CD8-positive, alpha-beta memory T cell (primary cell): ENCODE measurements at regions not wholly inside any gene's neighbourhood (a gene's known extent, or its start where the extent isn't known, plus 50 kb on each side); places are given as distances from the start of the nearest gene placed in this dataset.

Experiments used
- CTCF ChIA-PET: fragments of 350-600 bp; sonication (Branson Sonifier 250); formaldehyde crosslinking; loops from one replicate; lab custom pipeline; 2021; ENCODE audit warnings: antibody characterized with exemption; lab: Charles Lee
- POLR2A ChIA-PET: fragments of 350-600 bp; sonication (Branson Sonifier 250); formaldehyde crosslinking; loops from one replicate; lab custom pipeline; 2021; ENCODE audit warnings: antibody characterized with exemption; lab: Charles Lee
- DNase-seq, 5 donors: peaks; one replicate each; pipeline versions ENCODE4 v3.0.0 to v3.0.0-alpha.2; 2020 to 2022; ENCODE audit warnings: mixed read lengths in 1 of 5
- H3K27ac ChIP-seq: one replicate; pipeline ENCODE4 v1.7.0; 2013; ENCODE audit warnings: low read depth, mild to moderate bottlenecking, low read length, moderate library complexity
- H3K27me3 ChIP-seq: 2 replicates; pipeline ENCODE4 v1.7.0; 2013; ENCODE audit warnings: low read length, mild to moderate bottlenecking; ENCODE audit not compliant: insufficient read depth, poor library complexity, severe bottlenecking
- H3K36me3 ChIP-seq: 2 replicates; pipeline ENCODE4 v1.7.0; 2013; ENCODE audit warnings: mild to moderate bottlenecking, low read length, moderate library complexity; ENCODE audit not compliant: insufficient read depth
- H3K4me1 ChIP-seq: 2 replicates; pipeline ENCODE4 v1.7.0; 2013; ENCODE audit warnings: mild to moderate bottlenecking, low read length, moderate library complexity; ENCODE audit not compliant: insufficient read depth
- H3K4me3 ChIP-seq: 2 replicates; pipeline ENCODE4 v1.7.0; 2013; ENCODE audit warnings: mild to moderate bottlenecking, low read length
- H3K9me3 ChIP-seq: 2 replicates; pipeline ENCODE4 v1.7.0; 2013; ENCODE audit warnings: mild to moderate bottlenecking, low read length
- H3K27ac Mint-ChIP-seq, 8 donors: one replicate each; pipeline ENCODE4 v1.8.0; 2020 to 2021; ENCODE audit warnings: mixed read lengths in 8 of 8, mild to moderate bottlenecking in 6 of 8, inconsistent platforms in 3 of 8, moderate library complexity in 3 of 8
- H3K27me3 Mint-ChIP-seq, 2 donors: one replicate each; pipeline ENCODE4 v1.8.0; 2020 to 2021; ENCODE audit warnings: mixed read lengths in 2 of 2, mild to moderate bottlenecking in 1 of 2, moderate library complexity in 1 of 2
- H3K36me3 Mint-ChIP-seq, 3 donors: one replicate each; pipeline ENCODE4 v1.8.0; 2020 to 2021; ENCODE audit warnings: mixed read lengths in 3 of 3, inconsistent platforms in 1 of 3, mild to moderate bottlenecking in 1 of 3
- H3K4me1 Mint-ChIP-seq, 3 donors: one replicate each; pipeline ENCODE4 v1.8.0; 2020 to 2021; ENCODE audit warnings: mixed read lengths in 3 of 3, inconsistent platforms in 1 of 3, mild to moderate bottlenecking in 1 of 3
- H3K4me3 Mint-ChIP-seq, 7 donors: one replicate each; pipeline ENCODE4 v1.8.0; 2020 to 2021; ENCODE audit warnings: mixed read lengths in 7 of 7, mild to moderate bottlenecking in 6 of 7, moderate library complexity in 4 of 7, inconsistent platforms in 2 of 7
- H3K9me3 Mint-ChIP-seq, 5 donors: one replicate each; pipeline ENCODE4 v1.8.0; 2020 to 2022; ENCODE audit warnings: mixed read lengths in 5 of 5, mild to moderate bottlenecking in 3 of 5, moderate library complexity in 2 of 5, inconsistent platforms in 1 of 5

DNA sequence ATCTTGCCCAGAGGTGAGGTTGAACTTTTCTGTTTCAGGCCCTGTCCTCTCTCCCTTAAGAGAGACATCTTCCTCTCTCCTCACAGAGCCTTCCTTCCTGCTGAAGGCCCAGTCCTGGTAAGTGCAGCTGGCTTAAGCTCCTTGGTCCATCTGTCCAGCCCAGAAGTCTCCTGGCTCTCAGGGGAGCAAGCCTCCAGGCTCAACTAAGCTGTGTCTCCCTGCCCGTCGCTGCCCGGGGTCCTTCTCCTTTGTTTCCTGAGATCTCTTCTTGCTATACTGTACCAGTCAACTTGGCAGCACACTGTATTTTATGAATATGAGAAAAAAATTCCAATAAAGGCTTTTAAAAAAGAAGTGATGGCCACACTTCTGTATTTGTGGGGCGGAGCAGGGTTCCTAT is 77.4 kb downstream of the KCNF1 start:
- POLR2A ChIA-PET = no interaction called here

DNA sequence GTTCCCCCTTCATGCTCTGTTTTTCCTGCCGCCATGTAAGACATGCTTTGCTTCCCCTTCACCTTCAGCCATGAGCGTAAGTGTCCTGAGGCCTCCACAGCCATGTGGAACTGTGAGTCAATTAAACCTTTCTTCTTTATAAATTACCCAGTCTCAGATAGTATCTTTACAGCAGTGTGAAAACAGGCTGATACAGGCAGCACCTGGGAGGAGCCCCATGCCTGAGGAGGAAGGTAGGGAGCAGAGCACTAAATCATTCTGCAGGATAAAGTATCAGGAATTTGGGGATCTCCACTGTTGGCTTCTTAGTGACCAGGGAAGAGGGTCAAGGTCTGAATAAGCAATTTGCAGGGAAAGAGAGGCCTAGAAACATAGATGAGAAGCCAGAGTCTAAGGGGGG is 78.0 kb downstream of the KCNF1 start:
- H3K27me3 ChIP-seq = no peaks in the 10 kb centered on the region
- no peaks in the 10 kb centered on the region for H3K4me1 Mint-ChIP-seq
- H3K36me3 Mint-ChIP-seq = no peaks in the 10 kb centered on the region
- no peak overlapping the region for H3K27ac ChIP-seq
- POLR2A ChIA-PET = no interaction called here
- no peaks in the 10 kb centered on the region for H3K9me3 ChIP-seq
- H3K9me3 Mint-ChIP-seq = no peaks in the 10 kb centered on the region
- H3K4me3 Mint-ChIP-seq = no peak overlapping the region
- DNase-seq = no peak
- H3K4me3 ChIP-seq = no peak overlapping the region
- CTCF ChIA-PET = no interaction called here
- no peaks in the 10 kb centered on the region for H3K36me3 ChIP-seq
- H3K27ac Mint-ChIP-seq = no peak overlapping the region
- no peaks in the 10 kb centered on the region for H3K4me1 ChIP-seq
- H3K27me3 Mint-ChIP-seq = peaks cover 2 to 9% of the 10 kb centered on the region in 2 donors

More for the DNA sequence above, 77.4 kb downstream of the KCNF1 start:
- H3K4me3 ChIP-seq = no peak overlapping the region
- H3K36me3 ChIP-seq = no peaks in the 10 kb centered on the region
- no peaks in the 10 kb centered on the region for H3K4me1 Mint-ChIP-seq
- no peaks in the 10 kb centered on the region for H3K27me3 ChIP-seq
- no peaks in the 10 kb centered on the region for H3K4me1 ChIP-seq
- no peak overlapping the region for H3K27ac ChIP-seq
- DNase-seq = no peak
- no peaks in the 10 kb centered on the region for H3K9me3 Mint-ChIP-seq
- CTCF ChIA-PET = no interaction called here
- H3K9me3 ChIP-seq = no peaks in the 10 kb centered on the region
- H3K36me3 Mint-ChIP-seq = no peaks in the 10 kb centered on the region
- H3K4me3 Mint-ChIP-seq = no peak overlapping the region
- H3K27ac Mint-ChIP-seq = peak overlapping the region in 2 of 8 donors; percentile 7 to 10
- peaks cover 2 to 9% of the 10 kb centered on the region in 2 donors for H3K27me3 Mint-ChIP-seq

DNA sequence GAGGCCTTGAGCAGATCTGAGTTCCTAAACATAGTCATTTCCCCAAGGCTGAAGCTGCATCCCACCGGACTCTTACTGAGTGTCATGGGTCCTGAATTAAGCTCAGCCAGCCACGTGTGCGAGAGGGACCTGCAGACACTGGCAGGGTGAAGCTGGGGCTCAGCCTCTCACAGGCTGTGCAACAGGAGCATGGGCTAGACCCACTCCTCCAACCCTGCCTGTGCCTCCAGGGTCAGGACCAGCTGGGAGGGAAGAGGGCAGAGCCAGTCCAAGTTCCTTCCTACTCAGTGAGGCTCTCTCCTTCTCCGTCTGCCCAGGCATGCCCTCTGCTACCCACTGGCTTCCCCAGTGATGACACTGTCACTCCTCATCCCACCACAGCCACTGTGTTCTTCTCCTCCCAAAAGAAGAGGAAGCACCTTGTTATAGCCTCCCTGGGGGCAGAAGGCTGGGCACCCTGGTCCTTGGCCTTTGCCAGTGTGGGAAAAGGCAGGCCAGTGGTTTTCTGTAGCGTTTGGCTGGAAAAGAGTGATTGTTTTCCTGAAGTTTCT is 78.9 kb downstream of the KCNF1 start:
- no peak for DNase-seq
- Histone ChIP-seq H3K9me3 (no peaks in the 10 kb centered on the region), H3K27ac (no peak overlapping the region), H3K27me3 (no peaks in the 10 kb centered on the region), H3K4me3 (no peak overlapping the region), H3K36me3 (no peaks in the 10 kb centered on the region), H3K4me1 (no peaks in the 10 kb centered on the region)
- Mint-ChIP-seq H3K36me3 (no peaks in the 10 kb centered on the region), H3K9me3 (no peaks in the 10 kb centered on the region), H3K4me3 (no peak overlapping the region), H3K27ac (no peak overlapping the region), H3K4me1 (no peaks in the 10 kb centered on the region), H3K27me3 (peaks cover 3 to 9% of the 10 kb centered on the region in 2 donors)
- CTCF ChIA-PET = no interaction called here
- POLR2A ChIA-PET = no interaction called here

DNA sequence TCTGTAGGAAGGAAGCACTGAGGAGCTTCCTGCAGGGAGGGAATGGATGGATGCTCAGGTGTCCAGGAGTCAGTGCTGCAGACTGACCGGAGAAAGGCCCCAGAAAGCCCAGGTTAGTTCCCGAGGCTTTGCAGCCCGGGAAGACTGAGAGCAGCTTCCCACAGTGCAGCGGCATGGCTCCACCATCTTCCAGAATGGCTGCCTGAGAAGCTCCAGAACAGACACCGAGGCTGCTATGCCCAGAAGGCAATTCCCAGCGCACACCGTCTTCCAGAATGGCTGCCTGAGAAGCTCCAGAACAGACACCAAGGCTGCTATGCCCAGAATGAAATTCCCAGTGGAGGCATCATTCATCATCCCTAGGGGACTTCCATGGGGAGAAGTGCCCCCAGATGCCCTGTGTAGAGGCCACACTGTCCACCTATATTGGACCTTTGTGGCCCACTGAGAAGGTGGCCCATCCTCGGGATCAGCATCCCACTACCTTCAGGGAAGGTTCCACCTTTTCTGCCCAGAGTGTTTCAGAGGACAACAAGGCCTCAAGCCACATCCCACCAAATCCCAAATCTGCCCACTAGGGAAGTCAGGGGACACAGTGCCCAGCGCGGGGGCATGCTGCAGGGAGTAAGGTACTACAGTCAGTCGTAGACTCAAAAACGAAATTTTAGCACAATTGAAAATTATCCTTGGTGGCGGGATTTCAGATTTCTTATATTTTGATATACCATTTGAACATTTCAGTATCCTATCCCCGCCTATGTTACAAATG is 80.5 kb downstream of the KCNF1 start:
- no peak overlapping the region for H3K4me3 Mint-ChIP-seq
- Histone ChIP-seq H3K4me3 (no peak overlapping the region), H3K9me3 (no peaks in the 10 kb centered on the region), H3K27ac (no peak overlapping the region), H3K27me3 (no peaks in the 10 kb centered on the region), H3K36me3 (no peaks in the 10 kb centered on the region), H3K4me1 (no peaks in the 10 kb centered on the region)
- ChIA-PET POLR2A (no interaction called here), CTCF (no interaction called here)
- no peak for DNase-seq
- no peak overlapping the region for H3K27ac Mint-ChIP-seq
- peaks cover 5 to 6% of the 10 kb centered on the region in 2 donors for H3K27me3 Mint-ChIP-seq
- H3K9me3 Mint-ChIP-seq = peaks cover 0 to 3% (median 0%) of the 10 kb centered on the region in 5 donors
- no peaks in the 10 kb centered on the region for H3K36me3 Mint-ChIP-seq
- no peaks in the 10 kb centered on the region for H3K4me1 Mint-ChIP-seq

DNA sequence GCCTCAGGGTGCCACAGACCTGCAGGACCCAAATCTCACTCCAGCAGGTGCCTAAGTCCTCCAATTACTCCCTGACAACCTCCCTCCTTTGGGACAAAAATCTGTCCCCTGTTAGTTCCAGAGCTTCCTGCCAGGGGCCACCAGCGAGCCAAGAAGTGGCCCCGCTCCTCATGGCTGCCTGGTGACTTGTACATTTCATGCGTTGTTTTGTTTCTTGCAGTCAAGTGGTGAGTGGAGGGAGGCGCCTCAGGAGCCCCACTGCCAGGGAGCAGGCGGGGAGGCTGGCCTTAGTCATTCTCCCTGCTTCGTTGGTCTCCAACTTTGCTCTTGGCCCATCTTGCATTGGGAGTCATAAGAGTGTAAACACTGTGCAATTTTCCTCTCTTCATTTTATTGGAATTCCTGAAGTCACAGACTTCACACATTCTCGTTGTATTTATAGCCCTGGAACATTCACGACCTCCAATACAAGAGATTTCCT is 81.3 kb downstream of the KCNF1 start:
- Histone ChIP-seq H3K27me3 (no peaks in the 10 kb centered on the region), H3K9me3 (no peaks in the 10 kb centered on the region), H3K4me3 (no peak overlapping the region), H3K4me1 (no peaks in the 10 kb centered on the region), H3K27ac (no peak overlapping the region), H3K36me3 (no peaks in the 10 kb centered on the region)
- H3K4me1 Mint-ChIP-seq = no peaks in the 10 kb centered on the region
- peaks cover 5 to 6% of the 10 kb centered on the region in 2 donors for H3K27me3 Mint-ChIP-seq
- no peak for DNase-seq
- H3K4me3 Mint-ChIP-seq = no peak overlapping the region
- POLR2A ChIA-PET = no interaction called here
- H3K36me3 Mint-ChIP-seq = no peaks in the 10 kb centered on the region
- no peak overlapping the region for H3K27ac Mint-ChIP-seq
- CTCF ChIA-PET = no interaction called here
- H3K9me3 Mint-ChIP-seq = peaks cover 0 to 3% (median 0%) of the 10 kb centered on the region in 5 donors

DNA sequence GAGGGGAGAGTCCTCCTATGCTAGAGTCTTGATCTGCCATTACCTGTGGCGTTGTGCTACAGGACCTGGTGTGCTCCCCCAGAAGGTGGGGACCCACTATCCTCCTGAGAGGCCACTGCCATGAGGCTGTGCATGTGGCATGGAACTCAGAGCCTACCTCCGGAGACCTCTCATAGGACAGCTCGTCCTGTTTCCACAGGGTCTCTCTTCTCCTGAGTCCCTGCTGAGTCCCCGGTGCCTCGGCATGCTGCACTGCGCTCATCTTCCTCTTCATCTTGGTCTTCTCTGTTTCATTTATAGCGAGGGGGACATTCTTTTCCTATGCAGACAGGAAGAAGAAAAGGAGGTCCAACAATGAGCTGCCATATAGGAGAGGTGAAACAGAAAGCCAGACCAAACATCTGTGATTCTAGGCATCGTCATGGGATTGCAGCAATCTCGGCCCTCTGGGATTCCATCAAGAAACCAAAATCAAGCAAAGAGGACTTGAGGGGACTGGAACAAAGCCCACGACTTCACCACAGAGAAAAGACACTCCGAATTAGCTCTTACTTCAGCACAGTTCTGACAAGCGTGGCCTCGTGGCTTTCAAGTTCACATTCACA is 83.7 kb downstream of the KCNF1 start:
- H3K27me3 ChIP-seq = no peaks in the 10 kb centered on the region
- H3K4me3 ChIP-seq = no peak overlapping the region
- no peak for DNase-seq
- no peak overlapping the region for H3K27ac ChIP-seq
- Mint-ChIP-seq H3K27me3 (peaks cover 5 to 6% of the 10 kb centered on the region in 2 donors), H3K36me3 (no peaks in the 10 kb centered on the region), H3K9me3 (peaks cover 0 to 3% (median 0%) of the 10 kb centered on the region in 5 donors), H3K4me3 (no peak overlapping the region), H3K27ac (peak overlapping the region in 2 of 8 donors; percentile 50 to 54), H3K4me1 (no peaks in the 10 kb centered on the region)
- no peaks in the 10 kb centered on the region for H3K9me3 ChIP-seq
- ChIA-PET POLR2A (no interaction called here), CTCF (no interaction called here)
- H3K36me3 ChIP-seq = no peaks in the 10 kb centered on the region
- H3K4me1 ChIP-seq = no peaks in the 10 kb centered on the region

DNA sequence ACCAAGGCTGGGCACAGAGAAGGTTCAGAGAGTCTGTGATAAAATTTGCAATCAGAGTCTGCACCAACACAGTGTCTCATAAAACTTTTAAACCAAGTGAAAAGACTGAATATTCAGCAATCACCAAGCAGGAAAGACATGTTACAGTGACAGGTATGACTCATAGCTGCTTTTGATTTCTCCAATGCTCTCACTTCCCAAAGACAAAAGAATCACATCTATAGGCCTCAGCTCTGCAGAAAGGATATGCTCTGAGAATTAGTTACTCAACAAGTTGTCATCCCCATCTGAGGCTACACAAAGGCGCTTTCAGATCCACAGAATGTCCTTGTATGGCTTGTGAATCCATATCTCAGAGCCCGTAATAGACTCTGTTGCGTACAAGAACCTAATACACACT is 92.5 kb downstream of the KCNF1 start:
- Mint-ChIP-seq H3K4me1 (no peaks in the 10 kb centered on the region), H3K4me3 (no peak overlapping the region), H3K27ac (no peak overlapping the region), H3K9me3 (peaks cover 0 to 5% (median 0%) of the 10 kb centered on the region in 5 donors), H3K36me3 (no peaks in the 10 kb centered on the region), H3K27me3 (peaks cover 12 to 44% of the 10 kb centered on the region in 2 donors)
- DNase-seq = no peak
- H3K9me3 ChIP-seq = no peaks in the 10 kb centered on the region
- H3K36me3 ChIP-seq = no peaks in the 10 kb centered on the region
- CTCF ChIA-PET = no interaction called here
- no peak overlapping the region for H3K27ac ChIP-seq
- POLR2A ChIA-PET = no interaction called here
- no peaks in the 10 kb centered on the region for H3K27me3 ChIP-seq
- no peaks in the 10 kb centered on the region for H3K4me1 ChIP-seq
- H3K4me3 ChIP-seq = no peak overlapping the region

DNA sequence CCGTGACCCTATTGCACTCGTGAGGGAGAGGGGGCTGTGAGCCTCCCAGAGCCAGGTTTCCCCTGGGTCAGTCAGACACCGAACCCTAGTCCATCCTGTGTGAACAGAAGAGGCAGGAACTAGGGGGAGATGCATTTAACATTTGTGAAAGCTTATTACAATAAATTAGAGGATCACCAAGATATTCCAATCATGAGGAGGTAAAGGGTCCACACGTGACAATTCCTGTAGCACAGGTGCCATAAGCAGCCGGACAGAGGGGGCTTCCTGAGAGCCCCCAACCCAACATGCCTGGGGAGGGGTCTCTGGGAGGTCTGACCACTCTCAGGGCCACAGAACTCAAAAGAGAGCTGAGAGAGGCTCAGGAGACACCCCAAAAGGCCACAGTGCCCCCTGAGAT is 93.3 kb downstream of the KCNF1 start:
- H3K4me1 Mint-ChIP-seq = no peaks in the 10 kb centered on the region
- H3K36me3 ChIP-seq = no peaks in the 10 kb centered on the region
- H3K27ac Mint-ChIP-seq = no peak overlapping the region
- no peaks in the 10 kb centered on the region for H3K9me3 ChIP-seq
- no peaks in the 10 kb centered on the region for H3K36me3 Mint-ChIP-seq
- H3K27ac ChIP-seq = no peak overlapping the region
- CTCF ChIA-PET = no interaction called here
- no peak for DNase-seq
- H3K9me3 Mint-ChIP-seq = peaks cover 0 to 7% (median 3%) of the 10 kb centered on the region in 5 donors
- POLR2A ChIA-PET = no interaction called here
- H3K4me3 Mint-ChIP-seq = no peak overlapping the region
- no peaks in the 10 kb centered on the region for H3K27me3 ChIP-seq
- no peaks in the 10 kb centered on the region for H3K4me1 ChIP-seq
- no peak overlapping the region for H3K4me3 ChIP-seq
- H3K27me3 Mint-ChIP-seq = peaks cover 17 to 47% of the 10 kb centered on the region in 2 donors
